Kidney (tissue), 13 donors: ENCODE measurements at regions not wholly inside any gene's neighbourhood (a gene's known extent, or its start where the extent isn't known, plus 50 kb on each side); places are given as distances from the start of the nearest gene placed in this dataset.
A peak's percentile ranks its signal among the peaks of the same experiment; 100 is the strongest.

Experiments
- DNase-seq, 5 donors: peaks; one replicate each; pipeline ENCODE4 v3.0.0-alpha.2; 2013 to 2020
- FAIRE-seq: peaks from 2 replicates; lab custom pipeline; 2012; peaks lifted over from hg19 to GRCh38; lab: Jason Lieb, UNC
- H3K27ac ChIP-seq, 2 donors: one replicate each; pipeline ENCODE4 v1.7.0; 2013; ENCODE audit warnings: low read depth in 2 of 2, low read length in 2 of 2, inconsistent platforms in 1 of 2
- H3K27me3 ChIP-seq: one replicate; pipeline ENCODE4 v1.7.1; 2013; ENCODE audit warnings: low read length, inconsistent platforms; ENCODE audit not compliant: control insufficient read depth, insufficient read depth
- H3K36me3 ChIP-seq, 3 donors: one replicate each; pipeline versions ENCODE4 v1.7.0 to v1.7.1; 2013; ENCODE audit warnings: low read length in 3 of 3, control low read depth in 1 of 3, inconsistent platforms in 1 of 3; ENCODE audit not compliant: insufficient read depth in 3 of 3, control insufficient read depth in 2 of 3
- H3K4me1 ChIP-seq, 3 donors: one replicate each; pipeline versions ENCODE4 v1.7.0 to v1.7.1; 2013; ENCODE audit warnings: low read length in 3 of 3, inconsistent platforms in 1 of 3, low read depth in 1 of 3; ENCODE audit not compliant: control insufficient read depth in 2 of 3, insufficient read depth in 2 of 3
- H3K4me3 ChIP-seq, 3 donors: one replicate each; pipeline versions ENCODE4 v1.7.0 to v1.8.1; 2013; ENCODE audit warnings: low read length in 3 of 3, control low read depth in 1 of 3, inconsistent platforms in 1 of 3
- H3K9ac ChIP-seq, 3 donors: one replicate each; pipeline versions ENCODE4 v1.7.0 to v1.7.1; 2013; ENCODE audit warnings: low read length in 3 of 3, control low read depth in 1 of 3, inconsistent platforms in 1 of 3
- H3K9me3 ChIP-seq, 3 donors: one replicate each; pipeline versions ENCODE4 v1.7.0 to v1.7.1; 2013; ENCODE audit warnings: low read length in 3 of 3, control low read depth in 1 of 3, inconsistent platforms in 1 of 3; ENCODE audit not compliant: control insufficient read depth in 2 of 3, insufficient read depth in 1 of 3
- CTCF ChIP-seq: IDR thresholded peaks from 3 replicates; pipeline ENCODE4 v1.5.1; 2012; ENCODE audit warnings: mild to moderate bottlenecking, moderate library complexity, borderline replicate concordance; ENCODE audit not compliant: insufficient read depth; ENCODE audit errors: extremely low read depth
- intact Hi-C: fragments of 100-400 bp; cut with DNase I; formaldehyde crosslinking; loops from one replicate; pipeline ENCODE4 v1.11.1; 2022
- donor health status: control.
- donor health status: control.
- donor health status: control.
- donor health status: control.
- donor health status: control.
- donor health status: DM: yes; HTN: yes; CAD: no.
- donor health status: Normal renal cell carcinoma (clear cell type).

- Histone ChIP-seq H3K9ac (no peak overlapping the region), H3K9me3 (no peaks in the 10 kb centered on the region), H3K27ac (no peak overlapping the region), H3K4me3 (no peak overlapping the region), H3K4me1 (peaks cover 3 to 9% (median 6%) of the 10 kb centered on the region in 3 donors), H3K27me3 (no peaks in the 10 kb centered on the region), H3K36me3 (no peaks in the 10 kb centered on the region)
- FAIRE-seq (no peak), DNase-seq (no peak)
- no peak for TF ChIP-seq CTCF
- intact Hi-C loops = no loop called here
Observed at GRCh38 chr16:66154801-66155200, 211.7 kb upstream of the CDH5 start.

- DNase-seq (peak in 2 of 5 donors; percentile 55 to 80), FAIRE-seq (no peak)
- no peak overlapping the region for H3K4me3 ChIP-seq
- no peak overlapping the region for H3K27ac ChIP-seq
- peaks cover 3 to 9% (median 6%) of the 10 kb centered on the region in 3 donors for H3K4me1 ChIP-seq
- H3K27me3 ChIP-seq = no peaks in the 10 kb centered on the region
- no peak for TF ChIP-seq CTCF
- intact Hi-C loops = no loop called here
- H3K9me3 ChIP-seq = no peaks in the 10 kb centered on the region
- no peak overlapping the region for H3K9ac ChIP-seq
- no peaks in the 10 kb centered on the region for H3K36me3 ChIP-seq
Observed at GRCh38 chr16:66152823-66153393, 213.6 kb upstream of the CDH5 start.

GRCh38 chr16:66152181-66152580 lies 214.3 kb upstream of the CDH5 start:
- H3K4me1 ChIP-seq = peaks cover 3 to 9% (median 6%) of the 10 kb centered on the region in 3 donors
- no peak overlapping the region for H3K9ac ChIP-seq
- TF ChIP-seq CTCF = no peak
- no peak overlapping the region for H3K27ac ChIP-seq
- FAIRE-seq = no peak
- H3K27me3 ChIP-seq = no peaks in the 10 kb centered on the region
- no peak overlapping the region for H3K4me3 ChIP-seq
- no peaks in the 10 kb centered on the region for H3K36me3 ChIP-seq
- DNase-seq = no peak
- intact Hi-C loops = no loop called here
- H3K9me3 ChIP-seq = no peaks in the 10 kb centered on the region
